Left lung (tissue), 4 donors: ENCODE measurements at regions not wholly inside any gene's neighbourhood (a gene's known extent, or its start where the extent isn't known, plus 50 kb on each side); places are given as distances from the start of the nearest gene placed in this dataset.

Source experiments
- ATAC-seq: fragments of 200-7000 bp; cut with Tn5 transposase; one replicate; pipeline ENCODE4 v1.9.1; 2020; ENCODE audit warnings: moderate library complexity
- DNase-seq, 4 donors: peaks; one replicate each; pipeline ENCODE4 v3.0.0-alpha.2; 2013 to 2020
- H3K27ac ChIP-seq, 2 donors: fragments of 200-600 bp; sonication (generic) in 1 of 2; one replicate each; pipeline versions ENCODE4 v1.5.0 to v1.8.0; 2020 to 2021
- H3K27me3 ChIP-seq, 2 donors: fragments of 200-600 bp; sonication (generic) in 1 of 2; one replicate each; pipeline versions ENCODE4 v1.5.0 to v1.8.0; 2020 to 2021
- H3K36me3 ChIP-seq, 2 donors: fragments of 200-600 bp; sonication (generic) in 1 of 2; one replicate each; pipeline versions ENCODE4 v1.5.0 to v1.8.0; 2020 to 2021
- H3K4me1 ChIP-seq, 2 donors: fragments of 200-600 bp; one replicate each; pipeline ENCODE4 v1.8.0; 2021
- H3K4me3 ChIP-seq, 2 donors: fragments of 200-600 bp; sonication (generic) in 1 of 2; one replicate each; pipeline versions ENCODE4 v1.5.0 to v1.8.0; 2020 to 2021; ENCODE audit warnings: mild to moderate bottlenecking in 1 of 2
- H3K9me3 ChIP-seq, 2 donors: fragments of 200-600 bp; sonication (generic) in 1 of 2; one replicate each; pipeline versions ENCODE4 v1.5.0 to v1.8.0; 2020 to 2021
- intact Hi-C, 2 donors: fragments of 100-400 bp; cut with DNase I; formaldehyde crosslinking; loops; one replicate each; pipeline versions ENCODE4 v1.11.2 to v1.14.2; 2022
- TF ChIP-seq, protein P1 (sequence below), 2 donors: fragments of 200-600 bp; sonication (generic) in 1 of 2; IDR thresholded peaks; one replicate each; pipeline versions ENCODE4 v1.5.0 to v1.8.0; 2021; ENCODE audit warnings: antibody characterized with exemption in 2 of 2
- donor health status: DM: no; HTN: yes; CAD: no.
- donor health status: DM: no; HTN: no; CAD: no.

DNA sequence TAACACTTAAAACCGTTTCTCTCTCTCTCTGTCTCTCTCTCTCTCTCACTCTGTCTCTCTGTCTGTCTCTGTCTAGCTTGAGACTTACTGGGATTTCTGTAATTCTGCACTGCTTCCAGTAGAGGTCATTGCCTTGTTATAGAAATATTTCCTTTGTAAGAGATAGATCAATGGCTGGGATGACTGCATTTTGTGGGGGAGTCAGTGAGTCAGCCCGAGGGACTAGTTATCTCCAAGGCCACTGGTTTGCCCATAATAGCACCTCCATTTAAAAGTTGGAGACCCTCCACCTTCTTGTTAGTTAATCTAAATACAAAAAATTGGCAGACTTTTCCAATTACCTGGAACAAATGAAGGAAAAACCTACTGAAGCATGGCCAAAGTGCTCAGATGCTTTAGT, 547.2 kb downstream of the LRRC70 start:
- no peaks in the 10 kb centered on the region for H3K4me1 ChIP-seq
- no peak overlapping the region for H3K4me3 ChIP-seq
- H3K27ac ChIP-seq: no peak overlapping the region
- ATAC-seq: peak; percentile 83
- no peaks in the 10 kb centered on the region for H3K27me3 ChIP-seq
- peak in 1 of 4 donors; percentile 13 for DNase-seq
- TF ChIP-seq, protein P1, sequence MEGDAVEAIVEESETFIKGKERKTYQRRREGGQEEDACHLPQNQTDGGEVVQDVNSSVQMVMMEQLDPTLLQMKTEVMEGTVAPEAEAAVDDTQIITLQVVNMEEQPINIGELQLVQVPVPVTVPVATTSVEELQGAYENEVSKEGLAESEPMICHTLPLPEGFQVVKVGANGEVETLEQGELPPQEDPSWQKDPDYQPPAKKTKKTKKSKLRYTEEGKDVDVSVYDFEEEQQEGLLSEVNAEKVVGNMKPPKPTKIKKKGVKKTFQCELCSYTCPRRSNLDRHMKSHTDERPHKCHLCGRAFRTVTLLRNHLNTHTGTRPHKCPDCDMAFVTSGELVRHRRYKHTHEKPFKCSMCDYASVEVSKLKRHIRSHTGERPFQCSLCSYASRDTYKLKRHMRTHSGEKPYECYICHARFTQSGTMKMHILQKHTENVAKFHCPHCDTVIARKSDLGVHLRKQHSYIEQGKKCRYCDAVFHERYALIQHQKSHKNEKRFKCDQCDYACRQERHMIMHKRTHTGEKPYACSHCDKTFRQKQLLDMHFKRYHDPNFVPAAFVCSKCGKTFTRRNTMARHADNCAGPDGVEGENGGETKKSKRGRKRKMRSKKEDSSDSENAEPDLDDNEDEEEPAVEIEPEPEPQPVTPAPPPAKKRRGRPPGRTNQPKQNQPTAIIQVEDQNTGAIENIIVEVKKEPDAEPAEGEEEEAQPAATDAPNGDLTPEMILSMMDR (IDR thresholded peaks at IDR 0.05): peak in 1 of 2 donors; percentile 37
- no peaks in the 10 kb centered on the region for H3K9me3 ChIP-seq
- intact Hi-C loops: no loop called here
- no peaks in the 10 kb centered on the region for H3K36me3 ChIP-seq

DNA sequence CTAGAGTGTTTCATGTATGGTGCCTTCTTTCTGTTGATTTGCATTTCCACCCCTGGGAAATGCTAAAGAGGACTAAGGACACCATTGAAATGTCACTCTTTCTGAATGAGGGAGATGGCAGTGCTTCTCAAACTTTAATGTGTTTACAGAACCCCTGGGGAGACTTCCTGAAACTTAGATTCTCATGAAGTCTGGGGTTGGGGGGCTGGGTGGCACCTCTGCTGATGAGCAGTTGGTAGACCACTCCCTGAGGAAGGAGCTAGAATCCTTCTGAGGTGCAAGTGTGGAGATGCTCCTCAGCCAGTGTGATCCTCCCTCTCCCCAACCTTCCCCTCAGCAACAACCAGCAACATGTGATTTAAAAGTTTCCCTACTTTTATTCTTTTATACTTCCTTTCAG, 546.8 kb downstream of the LRRC70 start:
- intact Hi-C loops: no loop called here
- no peaks in the 10 kb centered on the region for H3K4me1 ChIP-seq
- DNase-seq (no peak), ATAC-seq (no peak)
- no peaks in the 10 kb centered on the region for H3K9me3 ChIP-seq
- H3K27ac ChIP-seq: no peak overlapping the region
- H3K36me3 ChIP-seq: no peaks in the 10 kb centered on the region
- no peaks in the 10 kb centered on the region for H3K27me3 ChIP-seq
- H3K4me3 ChIP-seq: no peak overlapping the region
- TF ChIP-seq, protein P1 (IDR thresholded peaks at IDR 0.05): no peak

DNA sequence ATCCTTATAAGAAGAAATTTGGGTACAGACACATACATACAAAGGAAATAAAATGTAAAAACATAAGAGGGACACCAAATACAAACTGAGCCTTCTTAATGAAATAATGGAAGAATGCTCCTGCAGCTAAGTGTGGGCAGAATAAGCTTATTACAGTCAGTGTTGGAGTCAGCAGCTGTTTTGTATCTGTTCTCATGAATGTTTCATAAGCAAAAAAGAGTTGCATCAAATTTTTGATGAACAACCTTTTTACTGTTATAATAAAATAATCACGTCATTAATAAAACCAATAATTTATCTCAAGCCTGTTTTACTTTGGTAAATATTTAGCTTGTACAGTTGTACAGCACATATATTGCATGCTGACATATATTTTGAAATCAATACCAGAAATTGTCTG, 545.6 kb downstream of the LRRC70 start:
- Histone ChIP-seq H3K27ac (no peak overlapping the region), H3K9me3 (no peaks in the 10 kb centered on the region), H3K4me3 (no peak overlapping the region), H3K4me1 (no peaks in the 10 kb centered on the region), H3K27me3 (no peaks in the 10 kb centered on the region), H3K36me3 (no peaks in the 10 kb centered on the region)
- ATAC-seq: no peak
- DNase-seq: peak in 1 of 4 donors; percentile 13
- intact Hi-C loops: no loop called here
- TF ChIP-seq, protein P1 (IDR thresholded peaks at IDR 0.05): no peak

DNA sequence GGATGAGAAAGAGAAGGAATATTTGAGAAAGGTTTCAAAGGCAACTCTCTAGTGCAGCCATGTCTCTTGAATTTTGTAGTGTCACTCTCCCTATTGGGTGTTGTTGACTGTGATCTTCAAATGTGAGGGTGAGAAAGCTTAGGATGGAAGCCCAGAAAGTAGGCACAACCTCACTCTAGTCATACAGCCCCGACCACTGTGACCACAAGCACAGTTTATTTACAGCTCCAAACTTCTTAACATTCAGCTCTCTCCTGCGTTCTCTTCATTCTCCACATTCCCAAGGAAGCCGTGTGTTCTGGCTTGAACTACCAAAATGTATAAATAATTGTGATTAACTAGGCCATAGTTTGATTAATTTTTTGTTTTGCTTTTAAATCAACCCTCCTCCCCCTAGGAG, 542.9 kb downstream of the LRRC70 start:
- no peaks in the 10 kb centered on the region for H3K27me3 ChIP-seq
- DNase-seq (no peak), ATAC-seq (no peak)
- no peaks in the 10 kb centered on the region for H3K4me1 ChIP-seq
- no peak overlapping the region for H3K27ac ChIP-seq
- intact Hi-C loops: no loop called here
- no peaks in the 10 kb centered on the region for H3K9me3 ChIP-seq
- H3K4me3 ChIP-seq: no peak overlapping the region
- no peaks in the 10 kb centered on the region for H3K36me3 ChIP-seq
- TF ChIP-seq, protein P1 (IDR thresholded peaks at IDR 0.05): no peak

DNA sequence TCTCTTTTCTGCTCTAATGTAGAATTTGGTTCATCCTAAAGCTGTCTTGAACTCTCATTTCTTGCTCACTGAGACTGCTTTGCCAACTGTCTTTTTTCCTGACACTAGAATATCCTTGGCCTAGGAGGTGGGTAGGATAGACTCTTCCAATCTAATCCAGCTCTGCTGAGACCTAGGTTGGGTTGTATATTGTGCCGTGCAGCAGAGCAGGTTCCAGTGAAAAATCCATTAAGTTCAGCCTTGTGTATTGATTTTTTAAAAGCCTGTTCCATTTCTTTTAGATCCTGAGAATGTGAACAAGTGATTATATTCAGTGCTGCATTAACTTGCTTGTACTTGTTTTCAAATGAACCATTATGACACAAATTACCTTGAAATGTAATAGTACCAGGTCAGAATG, 539.6 kb downstream of the LRRC70 start:
- ATAC-seq: no peak
- H3K36me3 ChIP-seq: no peaks in the 10 kb centered on the region
- no peak for DNase-seq
- no peaks in the 10 kb centered on the region for H3K27me3 ChIP-seq
- H3K4me3 ChIP-seq: no peak overlapping the region
- TF ChIP-seq, protein P1 (IDR thresholded peaks at IDR 0.05): no peak
- no peaks in the 10 kb centered on the region for H3K4me1 ChIP-seq
- intact Hi-C loops: no loop called here
- no peaks in the 10 kb centered on the region for H3K9me3 ChIP-seq
- no peak overlapping the region for H3K27ac ChIP-seq
